ENCODE measurements at regions not wholly inside any gene's neighbourhood (a gene's known extent, or its start where the extent isn't known, plus 50 kb on each side); places are given as distances from the start of the nearest gene placed in this dataset.

DNA sequence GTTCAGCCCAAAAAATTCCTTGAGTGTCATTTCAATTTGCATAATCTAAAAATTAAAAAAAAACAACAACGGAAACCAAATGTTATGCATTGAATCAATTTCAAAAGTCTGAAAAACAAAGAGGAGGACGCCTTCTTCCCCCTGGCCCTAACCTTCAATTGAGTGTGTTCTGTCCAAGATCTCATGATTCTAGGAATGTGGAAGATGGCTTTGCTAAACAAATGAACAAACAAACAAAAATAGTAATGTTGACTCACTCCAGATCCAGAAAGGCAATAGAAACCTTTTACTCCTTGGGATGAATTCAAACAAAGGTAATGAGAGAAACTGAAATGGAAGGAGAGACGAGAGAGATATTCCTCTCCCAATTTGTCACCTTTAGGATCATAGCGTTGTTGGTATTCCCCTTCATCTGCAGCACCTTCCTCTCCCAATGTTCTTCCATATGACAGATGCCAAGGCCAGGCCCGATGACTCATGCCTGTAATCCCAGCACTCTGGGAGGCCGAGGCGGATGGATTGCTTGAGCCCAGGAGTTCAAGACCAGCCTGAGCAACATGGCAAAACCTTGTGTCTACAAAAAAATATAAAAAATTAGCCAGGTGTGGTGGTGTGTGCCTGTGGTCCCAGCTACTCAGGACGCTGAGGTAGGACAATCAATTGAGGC is 109.2 kb upstream of the ADGRF1 start:
- DNase-seq (ENCODE audit: low spot score), result no peak

DNA sequence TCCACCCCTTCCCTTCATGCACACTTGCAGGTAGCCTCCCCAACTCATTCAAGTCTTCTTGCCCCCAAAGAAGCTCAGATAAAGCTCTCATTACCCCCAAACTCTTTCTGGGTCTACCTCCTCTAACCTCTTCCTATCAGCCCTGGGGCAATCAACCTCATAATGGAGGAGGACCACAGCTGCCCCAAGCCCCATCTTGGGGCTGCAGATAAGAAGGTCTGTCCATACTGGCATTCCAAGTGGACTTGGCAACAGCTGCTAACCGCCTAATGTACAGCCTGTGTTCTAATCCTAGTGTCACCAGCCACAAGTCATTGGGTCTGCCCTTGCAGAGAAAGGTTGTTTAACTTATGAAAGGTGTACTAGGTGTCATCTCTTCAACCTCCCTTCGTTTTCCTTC is 107.4 kb upstream of the ADGRF1 start:
- DNase-seq (ENCODE audit: low spot score), result no peak

DNA sequence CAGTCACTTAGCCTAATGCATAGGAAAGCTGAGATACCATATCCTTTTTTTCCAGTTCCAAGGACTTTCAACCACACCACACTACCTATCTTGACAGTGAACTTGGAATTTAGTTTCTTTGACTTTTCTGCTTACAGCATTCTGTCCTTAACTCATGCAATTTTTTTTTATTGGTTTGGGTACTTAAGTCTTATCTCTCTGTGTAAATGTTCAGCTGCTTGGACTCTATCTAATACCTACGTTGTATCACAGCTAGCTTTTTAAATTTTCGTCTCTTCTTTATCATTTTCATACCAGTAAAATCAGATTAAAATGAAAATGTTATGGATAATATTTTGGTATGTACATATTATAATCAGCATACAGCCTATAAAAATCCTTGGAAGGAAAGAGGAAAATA is 106.9 kb upstream of the ADGRF1 start:
- DNase-seq (ENCODE audit: low spot score), result no peak

DNA sequence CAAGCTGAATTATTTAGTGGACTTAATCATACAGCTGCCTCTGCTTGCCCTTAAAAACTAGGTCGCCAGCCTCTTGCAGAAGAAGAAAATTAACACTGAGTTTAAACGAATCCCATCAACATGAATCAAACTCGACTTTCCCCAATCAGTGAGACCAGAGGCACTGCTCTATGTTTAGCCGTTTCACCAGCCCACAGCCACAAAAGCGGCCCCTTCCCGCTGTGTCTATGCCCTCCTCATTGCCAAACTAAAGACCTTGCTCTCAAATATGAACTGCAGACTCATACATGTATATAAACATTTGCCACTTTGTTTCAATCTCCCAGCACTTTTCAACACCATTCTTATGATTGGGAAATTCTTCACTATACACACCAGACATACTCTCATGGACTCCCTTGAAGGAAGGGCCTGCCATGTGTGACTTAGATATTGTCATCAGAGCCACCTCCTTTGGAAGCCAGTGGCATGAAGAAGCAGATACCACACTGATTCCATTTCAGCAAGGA is 105.8 kb upstream of the ADGRF1 start:
- DNase-seq (ENCODE audit: low spot score), result no peak

DNA sequence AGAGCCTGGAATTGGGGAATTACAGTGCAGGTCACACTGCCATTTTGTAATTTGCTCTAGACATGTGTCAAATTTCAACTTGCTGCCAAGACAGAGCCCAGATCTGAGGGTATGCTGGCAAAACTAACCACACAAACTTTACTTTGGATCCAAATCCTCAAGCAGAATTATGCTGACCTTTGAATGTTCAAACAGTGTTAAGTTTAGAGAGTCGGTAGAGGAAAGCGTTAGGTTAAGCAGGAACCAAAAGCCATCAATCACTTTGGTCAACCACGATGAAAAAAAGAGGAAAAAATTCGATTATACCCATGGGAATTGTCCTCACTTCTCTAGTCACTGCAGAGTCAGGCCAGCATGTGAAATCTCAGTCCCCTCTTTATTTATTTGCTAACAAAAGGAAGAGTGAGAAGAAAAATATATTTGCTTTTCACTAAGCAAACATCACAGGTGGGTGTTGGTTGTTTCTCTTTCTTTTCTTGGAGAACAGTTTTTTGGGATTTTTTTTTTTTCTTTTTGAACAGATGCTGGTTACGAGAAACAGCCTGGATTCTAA is 105.1 kb upstream of the ADGRF1 start:
- DNase-seq (ENCODE audit: low spot score), result no peak

DNA sequence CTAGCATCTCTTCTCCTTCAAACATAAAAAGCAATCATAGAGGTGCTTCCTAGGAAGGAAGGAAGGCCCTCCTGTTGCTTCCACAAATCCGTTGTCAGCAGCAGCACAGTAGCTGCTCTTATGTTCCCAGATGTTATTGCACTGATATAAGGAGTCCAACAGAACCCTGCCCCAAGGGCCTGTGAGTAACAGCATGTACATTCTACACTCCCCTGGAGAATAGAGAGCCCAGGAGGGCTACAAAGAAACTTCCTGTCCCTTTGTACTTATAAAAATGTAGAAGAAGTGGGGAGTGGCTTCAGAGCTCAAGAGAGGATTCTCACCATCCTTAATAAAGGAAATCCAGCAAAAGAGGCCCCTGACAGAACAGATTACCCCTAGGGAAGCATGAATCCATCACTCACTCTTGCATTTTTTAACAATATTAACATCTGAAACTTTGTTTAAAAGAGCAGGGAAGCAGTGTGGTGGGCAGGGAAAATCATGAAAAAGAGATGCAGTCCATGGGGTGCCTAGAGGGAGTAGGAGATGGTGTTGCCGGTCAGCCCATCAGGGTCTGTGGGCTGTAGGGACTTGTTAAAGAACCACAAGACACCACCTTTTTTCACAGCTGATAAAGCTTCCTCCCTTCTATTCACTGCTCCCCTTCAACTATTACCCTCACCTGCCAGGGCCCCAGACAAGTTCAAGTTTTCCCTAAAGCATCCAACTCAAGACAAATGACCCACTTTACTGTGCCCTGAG is 104.5 kb upstream of the ADGRF1 start:
- DNase-seq (ENCODE audit: low spot score), result peak; percentile 21

DNA sequence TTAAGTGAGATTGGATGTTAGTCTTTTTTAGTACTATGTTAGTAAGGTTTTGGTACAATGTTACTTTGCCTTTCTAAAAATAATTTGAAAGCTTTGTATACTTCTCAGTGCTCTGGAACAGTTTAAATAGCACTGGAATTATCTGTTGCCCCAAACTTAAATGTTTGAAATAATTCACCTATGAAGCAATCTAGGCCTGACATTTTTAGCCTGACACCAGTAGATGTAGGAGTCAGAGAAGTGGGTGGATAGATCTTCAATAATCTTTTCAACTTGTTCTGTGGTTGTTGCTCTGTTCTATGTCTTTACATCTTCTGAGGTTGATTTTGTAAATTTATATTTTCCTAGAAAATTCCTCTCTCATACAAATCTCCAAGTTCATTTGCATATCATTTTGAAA is 103.1 kb upstream of the ADGRF1 start:
- DNase-seq (ENCODE audit: low spot score), result no peak

DNA sequence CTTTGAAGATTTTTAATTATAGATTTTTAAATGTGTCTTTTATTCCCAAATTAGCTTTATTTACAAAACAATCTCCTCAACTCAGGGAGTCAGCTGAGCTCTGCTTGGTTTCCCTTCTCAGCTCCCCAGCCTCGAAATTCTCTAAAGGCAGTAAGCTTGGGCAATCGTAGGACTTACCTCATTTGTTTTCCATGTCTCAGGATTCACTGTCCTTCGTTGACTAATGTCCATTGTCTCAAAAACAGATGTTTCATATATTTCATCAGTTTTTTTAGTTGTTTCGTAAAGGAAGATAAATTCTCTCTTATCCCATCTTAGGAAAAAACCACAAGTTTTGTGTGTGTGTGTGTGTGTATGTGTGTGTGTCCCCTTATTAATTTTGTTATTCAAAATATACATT is 102.2 kb upstream of the ADGRF1 start:
- DNase-seq (ENCODE audit: low spot score), result peak; percentile 41

DNA sequence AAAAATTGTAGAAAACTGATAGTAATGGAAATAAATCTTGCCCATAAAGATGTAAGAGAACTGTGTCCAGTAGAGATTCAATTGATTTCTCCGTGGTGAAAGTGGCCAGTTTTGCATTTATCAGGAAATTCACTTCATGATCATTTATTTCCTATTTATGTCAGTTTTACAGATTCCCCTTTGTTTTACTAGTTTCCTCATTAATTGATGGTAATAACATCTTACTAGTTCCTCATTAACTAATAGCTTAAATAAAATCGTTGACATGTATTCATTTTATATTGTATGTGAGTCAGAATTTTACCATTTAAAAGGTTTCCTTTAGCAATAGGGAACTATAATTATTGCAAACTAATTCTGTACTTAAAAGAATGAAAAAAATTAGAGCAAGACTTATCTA is 99.8 kb upstream of the ADGRF1 start:
- DNase-seq (ENCODE audit: low spot score), result no peak

DNA sequence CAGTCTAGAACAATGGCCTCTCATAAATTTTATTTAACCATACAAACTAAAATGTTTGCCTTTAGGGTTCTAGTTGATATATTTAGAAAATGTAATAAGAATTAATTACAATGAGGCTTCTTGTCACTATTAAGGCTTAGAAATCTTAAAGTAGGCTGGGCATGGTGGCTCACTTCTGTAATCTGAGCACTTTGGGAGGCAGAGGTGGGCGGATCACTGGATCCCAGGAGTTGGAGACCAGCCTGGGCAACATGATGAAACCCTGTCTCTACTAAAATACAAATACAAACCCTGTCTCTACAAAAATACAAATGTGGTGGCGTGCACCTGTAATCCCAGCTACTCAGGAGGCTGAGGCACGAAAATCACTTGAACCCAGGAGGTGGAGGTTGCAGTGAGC is 99.0 kb upstream of the ADGRF1 start:
- DNase-seq (ENCODE audit: low spot score), result no peak

DNA sequence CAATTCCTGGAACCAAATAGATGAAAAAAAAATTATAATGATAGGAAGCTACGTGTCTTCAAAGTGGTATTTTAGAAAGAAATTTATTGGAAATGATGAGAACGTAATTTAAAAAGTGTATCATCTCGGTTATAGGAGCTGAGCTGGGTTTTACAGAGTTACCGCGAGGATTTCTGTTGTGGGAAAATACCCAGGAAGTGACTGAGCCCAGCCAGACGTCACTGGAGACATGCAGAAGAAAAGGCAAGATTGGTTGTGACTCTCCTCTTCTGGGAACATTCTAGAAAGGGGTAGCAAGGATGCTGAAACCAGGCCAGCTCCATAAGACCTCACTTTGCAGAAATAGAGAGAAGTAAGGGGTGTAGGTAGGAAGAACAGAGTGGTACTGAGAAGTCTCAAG is 95.9 kb upstream of the ADGRF1 start:
- DNase-seq (ENCODE audit: low spot score), result no peak

DNA sequence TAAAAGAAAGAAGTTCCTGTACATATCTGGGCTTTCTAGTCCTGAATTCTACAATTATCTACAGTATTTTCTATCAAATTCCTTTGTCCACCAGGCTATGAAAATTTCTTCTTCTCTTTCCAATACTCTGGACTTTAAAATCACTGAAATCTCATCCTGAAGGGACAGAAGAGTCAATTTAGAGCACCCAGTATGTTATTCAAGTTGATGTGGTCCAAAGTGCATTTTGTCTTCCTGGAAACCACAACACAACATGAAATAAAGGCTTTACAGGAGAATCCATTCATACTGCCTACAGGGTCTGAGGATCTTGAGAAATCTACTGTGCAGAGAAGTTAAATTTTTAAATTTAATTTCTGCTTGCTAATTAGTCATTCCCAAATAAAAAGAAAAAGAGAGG is 94.9 kb upstream of the ADGRF1 start:
- DNase-seq (ENCODE audit: low spot score), result no peak

DNA sequence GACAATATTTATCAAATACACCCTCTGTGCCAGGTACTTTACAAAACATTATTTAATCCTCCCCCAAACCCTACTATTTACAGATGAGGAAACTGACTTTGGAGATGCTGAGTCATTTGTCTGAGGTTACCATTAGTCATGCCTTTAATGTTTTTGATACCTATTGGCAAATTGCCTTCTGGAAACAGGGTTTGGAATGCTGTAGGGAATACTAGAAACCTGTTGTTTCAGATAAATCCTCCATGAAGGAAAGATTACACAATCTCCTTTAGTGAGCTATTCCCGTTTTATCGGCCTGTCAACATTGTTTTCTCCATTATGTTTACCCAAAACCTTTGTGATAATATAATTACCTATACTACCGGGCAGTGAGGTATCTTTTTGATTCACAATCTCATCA is 93.6 kb upstream of the ADGRF1 start:
- peak; percentile 42 for DNase-seq (ENCODE audit: low spot score)

DNA sequence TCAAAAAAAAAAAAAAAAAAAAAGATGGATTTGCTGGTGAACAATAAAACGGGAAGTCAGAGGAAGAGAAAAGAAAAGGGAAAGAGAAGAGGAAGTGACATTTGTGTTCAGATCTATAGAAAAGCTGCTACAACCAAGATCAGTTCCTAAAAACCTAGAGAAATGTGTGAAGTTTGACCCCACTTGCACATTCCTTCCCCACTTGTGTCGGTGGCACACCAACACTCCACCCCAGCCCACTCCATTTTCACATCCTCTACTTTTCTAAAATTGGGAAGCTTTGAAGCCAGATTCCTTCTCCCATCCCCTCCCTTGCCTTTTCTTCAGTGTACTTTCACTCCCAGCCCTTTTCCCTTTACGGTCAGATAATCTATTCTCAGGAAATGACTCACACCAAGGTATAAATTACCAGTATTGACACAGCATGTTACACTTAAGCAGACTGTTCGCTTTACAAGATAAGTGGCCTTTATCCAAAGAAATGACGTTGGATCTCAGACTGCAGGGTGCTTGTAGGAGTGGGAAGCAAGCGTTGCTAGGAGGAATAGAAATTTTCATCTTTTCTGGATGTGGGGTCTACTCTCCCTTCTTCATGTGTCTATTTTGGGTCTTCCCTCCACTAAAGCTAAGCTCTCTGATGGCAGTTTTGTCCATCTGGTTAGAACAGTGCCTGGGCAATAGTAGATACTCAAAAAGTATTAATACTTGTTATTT is 92.5 kb upstream of the ADGRF1 start:
- peak; percentile 34 for DNase-seq (ENCODE audit: low spot score)

DNA sequence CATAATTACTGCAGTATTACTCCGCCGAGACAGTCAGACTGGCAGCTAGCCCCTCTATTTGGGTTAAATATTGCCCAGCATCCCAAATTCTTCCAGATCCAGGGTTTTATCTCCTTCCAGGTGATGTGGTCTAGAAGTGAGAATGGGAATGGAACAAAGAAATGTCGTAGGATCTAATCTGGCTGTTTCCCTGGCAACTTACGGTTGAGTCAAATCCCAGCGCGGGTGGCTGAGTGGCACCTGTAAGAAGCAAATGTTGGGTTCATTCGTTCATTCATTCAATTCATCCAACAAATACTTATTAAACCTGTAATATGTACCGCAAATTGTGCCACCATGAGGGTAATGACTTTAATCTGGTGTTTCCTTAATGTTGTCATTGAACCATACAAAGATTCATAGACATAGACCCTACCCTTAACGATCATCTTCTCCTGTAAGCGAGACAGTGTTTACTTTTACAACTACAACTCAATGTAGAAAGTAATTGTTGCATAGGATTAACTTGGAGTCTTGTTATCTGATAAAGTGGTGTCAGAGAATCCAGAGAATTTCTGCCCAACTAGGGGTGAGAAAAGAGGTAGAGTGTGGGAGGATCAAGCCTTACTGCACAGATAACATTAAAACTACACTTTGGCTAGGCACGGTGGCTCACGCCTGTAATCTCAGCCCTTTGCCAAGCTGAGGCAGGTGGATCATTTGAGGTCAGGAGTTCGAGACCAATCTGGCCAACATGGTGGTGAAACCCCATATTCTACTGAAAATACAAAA is 91.3 kb upstream of the ADGRF1 start:
- DNase-seq (ENCODE audit: low spot score), result no peak

DNA sequence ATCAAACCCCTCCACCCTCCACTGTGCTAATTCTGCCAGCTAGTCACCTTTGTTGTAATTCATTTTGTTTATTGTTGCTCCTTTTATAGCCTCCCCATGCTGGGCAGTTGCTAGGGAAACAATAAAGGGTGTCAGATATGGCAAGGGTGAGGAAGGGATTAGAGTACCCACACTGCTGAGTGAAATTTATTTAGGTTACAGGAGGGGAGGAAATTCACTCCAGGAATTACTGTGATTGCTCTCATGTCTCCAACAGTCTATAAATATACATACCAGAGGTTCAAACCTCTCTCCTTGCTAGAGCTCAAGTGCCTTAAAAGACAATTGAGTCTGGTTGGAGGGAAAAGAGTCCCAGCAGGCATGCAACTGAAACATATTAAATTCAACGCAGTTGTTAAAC is 90.6 kb upstream of the ADGRF1 start:
- no peak for DNase-seq (ENCODE audit: low spot score)

DNA sequence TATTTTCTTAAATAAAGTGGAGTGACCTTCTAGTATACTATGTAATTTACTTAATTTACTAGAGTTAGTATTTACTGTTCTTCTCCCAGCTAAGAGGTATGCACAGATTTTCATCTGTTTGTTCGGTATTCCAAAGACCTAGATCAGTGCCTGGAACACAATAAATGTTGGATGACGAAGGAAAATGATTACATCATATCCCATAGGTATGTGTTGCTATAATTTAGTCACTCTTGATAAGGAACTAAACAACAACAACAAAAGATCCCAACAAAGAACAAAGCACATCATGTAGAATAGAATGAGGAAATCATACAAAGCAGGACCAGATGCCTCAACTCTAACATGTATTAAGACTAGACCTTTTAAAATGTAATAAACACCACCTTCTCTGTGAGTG is 89.6 kb upstream of the ADGRF1 start:
- DNase-seq (ENCODE audit: low spot score), result no peak

DNA sequence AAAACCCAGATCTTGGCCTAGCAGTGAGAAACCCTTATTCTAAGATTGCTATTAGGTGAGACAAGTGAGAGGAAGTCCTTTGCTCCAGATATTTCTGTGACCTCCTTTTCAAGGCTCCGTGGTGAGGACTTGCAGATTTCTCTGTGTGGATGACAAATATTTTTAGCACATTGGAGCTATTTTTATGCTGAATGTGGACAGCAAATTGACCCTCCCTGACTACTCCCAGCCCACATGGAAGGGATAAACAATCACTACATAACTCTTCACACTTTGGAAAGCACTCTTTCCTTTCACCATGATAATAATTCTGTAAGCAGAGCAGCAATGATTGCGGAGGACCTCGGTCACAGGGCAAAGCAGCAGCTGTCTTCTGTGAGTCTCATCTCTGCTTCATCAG is 88.0 kb upstream of the ADGRF1 start:
- DNase-seq (ENCODE audit: low spot score), result no peak

DNA sequence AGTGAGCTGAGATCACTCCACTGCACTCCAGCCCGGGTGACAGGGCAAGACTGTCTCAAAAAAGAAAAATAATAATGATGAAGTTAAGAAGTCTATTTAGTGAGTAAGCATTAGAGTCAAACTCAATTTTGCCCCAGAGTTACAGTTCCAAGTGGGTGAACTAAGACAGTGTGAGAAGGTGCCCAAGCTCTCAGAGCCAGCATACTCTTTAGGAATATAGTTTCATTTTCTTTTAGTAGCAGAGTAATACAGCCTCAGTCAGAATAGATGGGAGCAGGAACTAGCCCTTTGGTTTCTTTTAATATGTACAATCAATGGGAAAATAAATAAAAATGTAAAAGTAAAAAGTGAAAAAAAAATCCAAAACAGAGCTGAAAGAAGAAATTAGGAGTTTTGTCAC is 87.0 kb upstream of the ADGRF1 start:
- DNase-seq (ENCODE audit: low spot score), result no peak

DNA sequence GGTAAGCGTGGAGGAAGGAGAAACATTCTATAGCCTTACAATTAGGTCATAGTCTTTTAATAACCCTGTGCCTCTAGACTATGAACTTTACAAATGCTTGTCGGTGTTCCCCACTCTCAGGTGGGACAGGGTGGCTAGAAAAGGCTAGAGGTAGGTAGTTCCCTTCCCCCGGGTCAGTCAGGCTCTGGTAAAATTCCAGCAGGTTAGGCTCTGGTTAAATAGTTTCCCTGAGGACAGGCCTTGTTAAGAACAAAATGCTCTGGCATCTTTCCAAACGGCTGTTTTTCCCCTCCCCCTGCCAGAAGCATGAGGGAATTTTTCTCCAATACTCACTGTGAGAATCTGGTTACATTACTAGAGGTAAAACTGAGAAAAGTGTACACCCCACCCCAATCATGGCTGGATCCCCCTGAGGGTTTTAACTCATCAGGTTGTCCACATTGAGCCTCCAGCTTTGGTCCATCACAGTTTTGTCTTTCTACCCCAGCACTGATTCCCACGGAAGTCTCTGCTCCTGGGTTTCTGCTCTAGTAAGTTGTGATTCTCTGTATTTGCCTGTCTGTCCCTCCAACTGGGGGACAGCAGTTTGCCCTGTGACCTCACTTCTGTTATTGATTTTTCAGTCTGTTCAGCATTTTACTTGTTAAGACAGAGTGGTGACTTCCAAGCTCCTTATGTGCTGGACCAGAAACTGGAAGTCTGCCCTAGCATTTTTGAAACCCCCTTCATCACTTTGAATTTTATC is 84.7 kb upstream of the ADGRF1 start:
- DNase-seq (ENCODE audit: low spot score), result no peak

DNA sequence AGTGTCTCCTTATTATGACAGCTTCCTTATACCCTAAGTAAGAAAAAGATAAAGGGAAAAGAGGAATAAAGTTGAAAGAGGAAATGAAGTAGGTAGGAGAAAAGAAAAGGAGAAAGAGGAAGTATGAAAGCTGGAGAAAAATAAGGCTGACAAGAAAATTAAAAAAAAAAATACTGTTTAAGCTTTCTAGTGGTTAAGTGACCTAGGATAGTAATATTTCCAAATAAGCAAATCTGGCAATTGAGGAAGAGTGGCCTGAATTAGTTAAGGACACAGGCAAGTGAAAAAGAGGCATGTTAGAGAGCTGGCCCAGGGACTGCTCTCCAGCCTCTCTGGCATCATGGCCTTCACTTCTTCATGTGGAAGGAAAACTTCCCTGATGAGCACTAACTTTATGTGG is 76.5 kb upstream of the ADGRF1 start:
- no peak for DNase-seq (ENCODE audit: low spot score)
